GM18520 (cell line): ENCODE measurements at regions not wholly inside any gene's neighbourhood (a gene's known extent, or its start where the extent isn't known, plus 50 kb on each side); places are given as distances from the start of the nearest gene placed in this dataset.
"Not testable (repeated sequence)": the region's sequence is repeated elsewhere in the genome, so short reads cannot be mapped to it uniquely, and the experiment has no call there.

Source experiments
- ATAC-seq: cut with Tn5 transposase; IDR thresholded peaks from one replicate; pipeline ENCODE4 v1.9.1; 2021; ENCODE audit not compliant: unreplicated experiment

DNA sequence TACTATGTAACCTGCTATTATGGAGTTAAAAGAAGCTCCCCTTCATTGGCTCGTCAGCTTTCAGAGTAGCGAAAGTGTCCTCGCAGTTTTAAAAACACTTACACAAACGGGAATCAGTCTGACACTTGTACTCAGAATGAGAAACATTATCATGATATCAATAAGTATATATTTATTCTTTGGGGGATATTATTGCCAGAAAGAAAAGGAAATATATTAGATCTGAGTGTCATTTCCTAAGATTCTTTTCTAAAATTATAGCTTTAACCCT, 584.5 kb downstream of the ZEB2 start:
- ATAC-seq, result no peak

DNA sequence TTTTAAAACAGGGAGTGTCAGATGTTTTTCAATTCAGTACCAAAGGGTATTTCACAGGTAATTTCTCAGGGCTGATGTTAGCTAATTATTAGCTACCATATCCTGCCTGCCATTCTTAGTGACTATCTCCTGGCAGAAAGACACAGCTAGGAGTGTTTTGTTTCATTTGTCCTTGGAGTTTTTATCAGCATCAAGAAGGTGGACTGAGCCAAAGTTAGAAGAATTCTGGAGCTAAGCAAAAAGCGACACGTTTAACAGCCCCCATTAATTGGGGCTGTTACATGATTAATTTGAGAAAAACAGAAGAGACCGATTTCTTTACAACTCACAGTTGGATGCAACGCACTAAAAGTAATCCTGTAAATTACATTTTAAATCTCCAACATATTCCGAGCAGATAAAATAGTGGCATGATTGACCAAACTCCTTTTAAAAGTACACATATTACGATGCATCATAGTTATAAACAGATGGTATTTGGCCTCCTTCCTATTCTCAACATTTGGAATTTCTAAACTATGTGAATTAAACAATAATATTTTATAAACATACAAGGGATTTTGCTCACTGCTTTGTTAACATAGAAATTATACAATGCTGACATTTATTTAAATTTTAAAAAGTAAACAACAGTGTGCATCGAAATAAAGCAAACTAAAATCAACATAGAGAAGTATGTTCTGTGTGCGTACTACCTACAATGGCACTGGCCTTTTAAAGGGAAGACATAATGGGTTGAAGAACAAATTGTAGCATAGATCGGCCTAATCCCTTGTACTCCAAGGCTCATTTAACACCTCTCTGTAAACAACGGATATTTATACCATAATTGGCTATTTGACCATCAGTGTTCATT, 585.1 kb downstream of the ZEB2 start:
- ATAC-seq, result no peak

DNA sequence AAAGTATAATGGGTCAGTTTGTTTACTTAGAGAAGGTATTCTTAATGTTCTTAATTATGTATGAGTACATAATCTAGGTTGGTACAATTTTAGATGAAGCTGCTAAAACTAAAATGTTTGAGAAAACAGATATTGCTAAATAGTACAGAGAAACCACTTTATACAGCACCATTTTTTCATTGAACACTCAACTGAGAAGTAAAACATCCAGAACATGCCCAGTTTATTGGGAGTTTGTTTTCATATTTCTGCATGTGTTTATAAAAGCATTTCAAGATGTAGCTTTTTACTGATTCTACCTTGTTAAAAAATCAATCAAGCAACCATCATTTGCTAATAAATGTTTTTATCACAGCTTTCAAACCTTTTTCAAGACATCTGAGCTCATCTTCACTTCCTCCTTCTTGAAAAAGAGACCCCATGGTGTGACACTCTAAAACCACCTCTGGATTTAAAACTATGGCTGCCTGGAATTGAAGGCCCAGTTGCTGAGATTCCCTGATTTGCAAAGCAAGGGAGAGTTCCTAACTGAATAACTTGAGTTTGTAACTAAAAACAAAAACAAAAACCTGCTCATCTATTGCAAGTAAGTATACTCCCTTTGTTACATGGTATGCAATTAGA, 585.9 kb downstream of the ZEB2 start:
- no peak for ATAC-seq

DNA sequence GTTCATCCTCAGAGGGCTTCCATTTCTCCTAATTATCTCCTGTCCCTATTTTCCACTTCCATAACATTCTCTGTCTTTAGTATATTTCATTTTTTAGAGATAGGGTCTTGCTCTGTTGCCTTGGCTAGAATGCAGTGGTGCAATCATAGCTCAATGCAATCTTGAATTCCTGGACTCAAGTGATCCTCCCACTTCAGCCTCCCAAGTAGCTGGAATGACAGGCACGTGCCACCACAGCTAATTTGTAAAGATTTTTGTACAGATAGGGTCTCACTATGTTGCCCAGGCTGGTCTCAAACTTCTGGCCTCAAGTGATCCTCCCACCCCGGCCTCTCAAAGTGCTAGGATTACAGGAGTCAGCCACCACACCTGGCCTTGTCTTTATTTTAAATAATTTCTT, 589.0 kb downstream of the ZEB2 start:
- no peak for ATAC-seq

DNA sequence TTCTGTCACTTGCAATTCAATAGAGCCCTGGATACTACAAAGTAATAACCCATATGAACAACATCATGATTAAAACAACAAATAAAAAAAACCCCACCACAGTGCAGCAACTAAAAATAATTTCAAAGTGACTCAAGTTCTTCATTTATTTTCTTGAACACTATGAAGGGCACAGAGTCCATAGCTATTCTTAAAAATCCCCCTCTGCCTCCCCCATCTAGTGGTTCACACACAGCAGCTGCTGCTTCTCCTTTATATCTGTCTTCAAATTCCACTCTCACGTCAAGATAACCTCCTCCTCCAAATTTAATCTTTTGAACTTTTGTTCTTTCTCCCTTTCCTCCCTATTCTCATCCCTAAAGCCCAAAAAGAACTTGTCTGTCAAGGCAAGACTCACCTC, 591.3 kb downstream of the ZEB2 start:
- no peak for ATAC-seq

DNA sequence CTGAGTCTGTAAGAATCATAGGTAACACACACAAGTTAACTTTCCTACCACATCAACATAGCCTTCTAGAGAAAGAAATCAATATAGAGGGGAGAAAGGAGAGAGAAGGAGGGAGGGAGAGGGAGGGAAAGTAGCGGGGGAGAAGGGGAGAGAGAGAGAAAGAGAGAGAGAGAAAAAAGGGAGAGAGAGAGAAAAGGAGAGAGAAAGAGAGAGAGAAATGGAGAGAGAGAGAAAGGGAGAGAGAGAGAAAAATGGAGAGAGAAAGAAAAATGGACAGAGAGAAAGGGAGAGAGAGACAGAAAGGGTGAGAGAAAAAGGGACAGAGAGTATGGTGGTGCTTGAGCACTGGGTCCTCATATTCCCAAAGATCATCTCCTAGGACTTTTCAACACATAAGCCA, 591.7 kb downstream of the ZEB2 start:
- ATAC-seq, result no peak

DNA sequence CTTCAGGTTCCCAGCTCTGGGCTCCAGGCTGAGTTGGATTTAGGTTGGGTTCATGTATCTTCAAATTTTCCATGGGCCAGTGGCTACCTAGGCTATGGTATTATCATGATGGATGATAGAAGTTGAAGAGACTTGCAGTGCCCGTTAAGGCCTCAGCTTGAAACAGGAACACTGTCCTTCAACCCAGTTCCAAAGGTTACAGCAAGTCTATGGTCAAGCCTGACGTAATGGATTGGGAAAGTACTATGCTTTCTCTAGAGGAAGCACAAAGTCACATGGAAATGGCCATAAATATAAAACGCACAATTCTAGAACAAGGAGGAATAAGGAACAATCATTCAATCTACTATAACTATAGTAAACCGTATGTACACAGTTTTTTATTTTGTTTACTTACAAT, 593.2 kb downstream of the ZEB2 start:
- no peak for ATAC-seq

DNA sequence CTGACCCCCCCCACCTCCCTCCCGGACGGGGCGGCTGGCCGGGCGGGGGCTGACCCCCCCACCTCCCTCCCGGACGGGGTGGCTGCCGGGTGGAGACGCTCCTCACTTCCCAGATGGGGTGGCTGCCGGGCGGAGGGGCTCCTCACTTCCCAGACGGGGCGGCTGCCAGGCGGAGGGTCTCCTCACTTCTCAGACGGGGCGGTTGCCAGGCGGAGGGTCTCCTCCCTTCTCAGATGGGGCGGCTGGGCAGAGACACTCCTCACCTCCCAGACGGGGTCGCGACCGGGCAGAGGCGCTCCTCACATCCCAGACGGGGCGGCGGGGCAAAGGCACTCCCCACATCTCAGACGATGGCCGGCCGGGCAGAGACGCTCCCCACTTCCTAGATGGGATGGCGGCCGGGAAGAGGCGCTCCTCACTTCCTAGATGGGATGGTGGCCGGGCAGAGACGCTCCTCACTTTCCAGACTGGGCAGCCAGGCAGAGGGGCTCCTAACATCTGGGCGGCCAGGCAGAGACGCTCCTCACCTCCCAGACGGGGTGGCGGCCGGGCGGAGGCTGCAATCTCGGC, 597.6 kb downstream of the ZEB2 start:
- not testable (repeated sequence) for ATAC-seq

DNA sequence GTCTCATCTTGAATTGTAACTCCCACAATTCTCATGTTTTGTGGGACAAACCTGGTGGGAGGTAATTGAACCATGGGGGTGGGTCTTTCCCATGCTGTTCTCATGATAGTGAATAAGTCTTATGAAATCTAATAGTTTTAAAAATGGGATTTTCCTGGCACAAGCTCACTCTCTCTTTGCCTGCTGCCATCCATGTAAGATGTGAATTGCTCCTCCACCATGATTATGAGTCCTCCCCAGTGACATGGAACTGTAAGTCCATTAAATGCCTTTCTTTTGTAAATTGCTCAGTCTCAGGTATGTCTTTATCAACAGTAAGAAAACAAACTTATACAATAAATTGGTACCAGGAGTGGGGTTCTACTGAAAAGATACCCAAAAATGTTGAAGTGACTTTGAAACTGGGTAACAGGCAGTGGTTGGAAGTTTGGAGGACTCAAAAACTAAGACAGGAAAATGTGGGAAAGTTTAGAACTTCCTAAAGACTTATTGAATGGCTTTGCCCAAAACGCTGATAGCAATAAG, 601.4 kb downstream of the ZEB2 start:
- no peak for ATAC-seq

DNA sequence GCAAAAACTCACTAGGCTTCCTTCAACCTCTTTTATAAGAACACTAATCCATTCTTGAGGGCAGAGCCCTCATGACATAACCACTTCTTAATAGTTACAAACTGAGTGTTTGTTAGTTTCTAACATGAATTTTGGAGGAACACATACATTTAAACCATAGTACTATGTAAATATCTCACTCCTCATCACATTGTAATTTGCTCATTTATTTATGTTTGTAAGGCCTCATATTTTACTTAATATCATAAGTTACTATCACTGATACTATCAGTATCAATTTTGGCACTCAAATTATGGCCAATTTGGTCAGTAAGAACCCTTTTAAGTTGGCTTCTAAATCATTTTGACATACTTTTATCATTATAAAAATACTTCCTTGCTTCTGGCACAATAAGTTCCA, 603.1 kb downstream of the ZEB2 start:
- ATAC-seq, result no peak

DNA sequence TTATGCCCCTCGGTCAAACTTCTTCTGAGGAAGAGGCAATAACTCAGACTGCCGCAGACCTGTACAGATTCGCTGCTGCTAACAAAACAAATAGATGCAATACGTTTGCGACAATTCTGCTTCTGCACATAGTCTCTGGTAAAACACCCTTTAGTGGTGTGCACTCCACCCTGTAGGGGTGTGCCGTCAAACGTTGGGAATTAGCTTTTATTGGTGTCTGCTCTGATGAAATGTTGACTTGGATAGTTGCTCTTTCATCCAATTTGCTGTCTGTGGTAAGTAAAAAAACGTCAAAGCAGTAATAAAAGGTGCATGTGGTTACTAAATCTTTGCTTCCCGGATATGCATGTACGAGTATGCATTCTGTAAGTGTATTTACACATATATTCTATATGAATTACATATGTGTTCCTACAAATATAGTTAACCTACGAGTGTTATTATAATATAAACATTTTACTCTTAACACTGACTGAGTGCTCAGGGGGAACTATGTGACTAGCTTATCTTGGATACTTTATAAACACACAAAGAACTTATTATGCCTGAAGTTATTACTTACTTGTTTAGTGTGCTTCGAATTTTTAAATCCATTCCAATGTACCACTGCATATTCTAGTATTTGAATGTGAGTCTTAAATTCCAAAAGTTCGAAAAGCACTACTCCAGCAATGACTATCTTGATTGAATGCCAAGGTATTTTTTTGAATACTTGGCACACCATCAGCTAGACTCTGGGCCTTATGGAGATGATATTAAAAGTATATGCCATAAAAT, 610.2 kb downstream of the ZEB2 start:
- ATAC-seq, result no peak

DNA sequence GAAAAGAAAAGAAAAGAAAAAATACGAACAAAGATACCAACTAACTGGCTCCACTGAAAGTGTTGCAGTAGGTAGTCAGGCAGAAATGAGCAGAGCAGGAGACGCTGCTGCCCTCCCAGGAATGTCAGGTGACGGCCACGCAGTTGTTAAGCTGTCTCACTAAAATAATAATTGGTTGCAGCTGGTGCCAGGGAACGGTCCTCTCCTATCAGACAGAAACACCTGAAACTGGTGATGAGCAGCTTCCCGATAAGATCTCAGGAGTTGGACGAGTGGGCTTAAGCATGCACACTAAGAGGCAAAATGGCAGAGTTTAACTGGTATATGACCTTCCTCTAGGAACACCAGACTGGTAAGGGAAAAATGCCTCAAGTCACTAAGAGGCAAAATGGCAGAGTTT, 611.1 kb downstream of the ZEB2 start:
- ATAC-seq, result no peak

DNA sequence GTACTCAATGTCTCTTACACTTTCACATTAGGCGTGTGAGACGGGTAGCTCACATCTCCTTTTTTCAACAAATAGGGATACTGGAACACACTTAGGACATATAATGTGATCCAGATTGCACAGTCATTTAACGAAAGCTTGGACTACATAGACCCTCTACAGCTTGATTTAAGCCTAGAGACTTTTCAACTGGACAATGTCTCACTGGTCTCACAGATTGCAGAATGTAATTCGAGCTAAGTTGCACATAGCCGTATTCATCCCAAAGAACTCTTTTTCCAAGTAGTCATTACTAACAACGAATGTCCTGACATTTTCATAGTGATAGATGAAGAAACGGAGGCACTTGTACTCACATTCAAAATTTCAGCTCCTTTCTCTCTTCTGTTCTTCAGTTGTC, 612.1 kb downstream of the ZEB2 start:
- no peak for ATAC-seq

DNA sequence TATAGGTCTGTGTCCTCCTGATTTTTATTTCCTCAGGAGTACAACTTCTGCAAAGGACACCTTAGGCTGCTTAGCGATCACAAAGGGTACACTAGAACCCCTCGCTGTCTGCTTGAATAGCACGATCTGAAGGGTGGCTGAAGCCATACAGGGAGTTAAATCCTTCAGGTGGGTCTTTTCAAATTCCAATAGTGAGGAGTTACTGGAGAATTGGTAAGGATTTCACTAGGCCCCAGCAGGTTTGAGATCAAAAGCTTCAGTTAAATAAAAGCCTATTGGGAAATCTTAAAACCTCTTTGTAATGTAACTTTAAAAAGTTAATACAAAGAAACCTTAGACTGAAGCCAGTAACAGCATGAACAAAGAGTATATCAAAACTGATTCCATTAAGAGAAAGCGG, 613.1 kb downstream of the ZEB2 start:
- no peak for ATAC-seq

DNA sequence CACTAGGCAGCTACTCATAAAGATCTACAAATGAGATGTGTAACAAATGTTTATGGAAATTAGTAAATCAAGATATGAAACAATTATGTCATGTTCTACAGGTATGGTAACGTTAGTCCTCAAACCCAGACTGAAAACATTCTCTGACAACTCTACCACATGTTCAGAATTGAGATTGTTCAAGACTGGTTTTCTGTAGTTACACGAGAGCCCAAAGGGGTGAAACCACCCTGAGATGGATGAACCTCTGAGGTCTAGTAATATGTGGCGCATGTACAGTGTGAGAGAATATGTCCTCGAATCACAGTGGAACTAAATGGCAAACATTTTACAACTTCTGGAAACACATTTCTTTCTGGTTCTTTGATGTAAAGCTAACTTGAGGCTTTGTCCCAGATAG, 614.3 kb downstream of the ZEB2 start:
- ATAC-seq, result no peak

DNA sequence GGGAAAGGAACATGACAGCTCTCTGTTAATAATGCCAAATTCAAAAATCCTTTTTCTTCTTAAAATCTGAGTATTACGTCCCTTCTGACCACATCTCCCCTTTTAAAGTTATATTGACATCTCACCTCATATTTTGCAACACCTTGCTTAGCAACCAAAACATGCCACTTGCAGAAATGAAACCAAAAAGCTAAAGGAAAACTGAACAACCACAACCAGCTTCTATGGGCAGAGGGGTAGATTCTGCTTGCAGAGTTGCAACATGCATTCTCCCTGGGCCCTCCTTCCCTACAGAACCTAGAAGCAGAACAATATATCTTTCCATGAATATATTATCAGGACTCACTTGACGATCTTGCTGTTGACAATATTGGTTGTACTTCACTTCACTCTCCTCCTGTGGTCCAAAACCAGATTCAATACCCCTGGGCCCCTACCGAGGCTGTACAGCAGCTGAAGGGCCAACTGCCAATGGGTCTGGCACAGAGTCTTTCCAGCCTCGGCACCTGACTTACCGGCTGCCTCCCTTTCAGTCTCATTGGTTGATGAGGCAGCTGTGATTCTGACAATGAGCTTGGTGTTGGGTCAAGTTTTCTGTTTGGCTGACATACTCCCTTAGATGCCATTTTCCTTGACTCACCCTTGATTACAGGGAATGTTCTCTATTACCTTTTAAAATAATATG, 616.6 kb downstream of the ZEB2 start:
- ATAC-seq, result no peak

DNA sequence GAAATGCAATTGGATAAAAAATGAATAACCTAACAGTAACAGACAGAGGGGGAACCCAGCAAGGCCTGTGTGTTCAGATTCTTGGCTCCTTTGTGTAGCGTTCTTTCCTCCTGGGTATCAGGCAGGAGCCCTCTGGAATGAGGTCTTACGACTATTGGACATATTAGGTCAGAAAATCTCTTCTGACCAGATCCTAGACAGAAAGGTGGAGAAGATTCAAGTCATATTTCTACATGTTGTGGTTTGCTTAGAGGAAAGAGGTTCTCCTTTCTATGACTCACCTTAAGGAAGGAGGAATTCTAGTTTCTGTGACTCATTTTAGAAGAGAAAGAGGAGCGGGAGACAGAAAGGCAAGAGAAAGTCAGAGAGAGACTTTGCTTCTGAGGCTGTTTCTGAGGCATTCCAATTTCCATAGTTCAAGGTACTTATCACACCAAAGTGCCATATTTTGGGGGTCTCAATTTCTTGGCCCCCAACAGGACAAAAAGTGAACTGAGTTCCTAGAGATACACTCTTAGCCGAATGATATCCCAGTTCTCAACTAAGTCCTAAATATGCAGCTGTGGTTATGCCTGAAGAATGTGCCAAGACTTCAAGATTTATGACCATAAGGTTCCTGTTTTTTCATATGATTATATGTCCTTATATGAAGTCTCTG, 618.6 kb downstream of the ZEB2 start:
- ATAC-seq, result peak; percentile 43

DNA sequence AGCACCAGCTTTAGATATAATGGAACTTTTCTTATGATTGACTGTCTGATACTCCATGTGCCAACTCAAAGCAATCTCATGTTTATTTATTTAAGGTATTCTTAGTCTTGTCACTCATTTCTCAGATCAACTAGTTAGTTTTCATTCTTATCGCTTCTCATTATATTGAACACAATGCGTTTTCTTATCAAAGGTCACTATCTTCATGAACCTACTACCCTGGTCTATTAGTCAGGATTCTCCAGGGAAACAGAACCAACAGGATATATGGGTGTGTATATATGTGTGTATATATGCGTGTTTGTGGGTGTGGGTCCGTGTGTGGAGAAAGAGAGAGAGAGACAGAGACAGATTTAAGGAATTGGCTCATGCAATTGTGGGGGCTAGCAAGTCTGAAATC, 619.9 kb downstream of the ZEB2 start:
- ATAC-seq, result no peak

DNA sequence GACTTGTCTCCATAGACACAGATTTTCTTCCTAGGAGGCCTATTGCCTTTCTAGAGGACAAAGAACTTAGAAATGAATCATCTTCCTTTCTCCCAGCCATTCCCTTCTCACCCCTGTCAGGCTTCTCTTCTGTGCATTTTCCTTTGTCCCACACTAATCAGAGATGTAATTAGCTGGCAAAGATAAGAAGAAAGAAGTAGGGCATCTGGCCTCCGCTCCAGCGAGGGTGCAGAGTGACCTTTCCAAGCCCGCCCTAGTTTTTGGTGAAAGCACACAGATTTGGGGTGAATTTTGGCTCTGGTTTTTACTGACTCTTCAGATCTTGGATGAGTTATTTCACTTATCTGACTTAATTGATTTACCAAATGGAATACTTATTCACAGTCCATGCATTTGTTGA, 626.5 kb downstream of the ZEB2 start:
- ATAC-seq, result no peak

DNA sequence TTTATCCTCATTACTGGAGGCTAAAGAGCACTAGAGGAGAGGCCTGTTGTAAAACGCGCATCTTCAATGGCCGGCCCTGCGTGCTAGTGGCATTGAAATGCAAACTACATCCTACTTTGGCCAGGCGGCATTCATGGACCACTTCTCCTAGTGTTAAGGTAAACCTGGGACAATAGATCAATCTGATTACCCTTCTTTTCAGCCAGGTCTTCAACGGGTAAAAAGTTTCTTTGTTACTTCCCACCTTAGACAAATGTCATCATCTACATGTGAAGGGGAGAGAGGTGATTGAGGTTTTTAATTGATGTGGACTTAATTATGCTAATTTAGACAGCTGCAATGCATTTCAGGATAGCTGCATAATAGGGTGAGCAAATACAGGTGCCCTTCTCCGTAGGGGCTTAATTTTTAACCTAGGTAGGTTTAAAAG, 628.0 kb downstream of the ZEB2 start:
- ATAC-seq, result no peak

DNA sequence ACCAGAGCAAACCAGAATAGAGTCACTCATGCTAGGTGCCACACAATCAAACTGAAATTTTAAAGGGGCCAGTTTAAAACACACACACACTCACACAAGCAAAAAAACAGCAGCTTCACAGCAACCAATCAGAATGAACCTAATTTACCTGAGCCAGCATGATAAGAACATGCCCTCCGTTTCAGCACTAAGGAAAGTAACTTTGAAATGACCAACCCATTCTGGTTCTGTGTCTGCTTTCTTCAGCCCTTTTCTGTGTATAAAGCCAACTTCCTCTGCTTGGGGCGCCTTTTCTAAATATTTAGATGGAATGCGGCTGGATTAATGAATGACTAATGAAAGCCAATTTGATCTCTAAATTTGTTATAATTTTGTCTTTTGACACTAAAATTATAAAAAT, 629.1 kb downstream of the ZEB2 start:
- ATAC-seq, result no peak
